PFSK-1 (cell line): ENCODE measurements at regions not wholly inside any gene's neighbourhood (a gene's known extent, or its start where the extent isn't known, plus 50 kb on each side); places are given as distances from the start of the nearest gene placed in this dataset.

ENCODE experiments used
- POLR2AphosphoS5 ChIP-seq: IDR thresholded peaks from 2 replicates; pipeline ENCODE4 v1.6.1; 2012; ENCODE audit warnings: low read depth, mild to moderate bottlenecking, control low read depth, low read length, moderate library complexity
- REST ChIP-seq, 2 experiments: IDR thresholded peaks; 2 replicates each; pipeline versions ENCODE4 v1.6.1 to v1.8.0; 2011 to 2012; ENCODE audit warnings: low read depth in 2 of 2, low read length in 2 of 2, control low read depth in 1 of 2, inconsistent platforms in 1 of 2, mild to moderate bottlenecking in 1 of 2, moderate library complexity in 1 of 2; ENCODE audit not compliant: insufficient read depth in 1 of 2
- SIN3A ChIP-seq: IDR thresholded peaks from 2 replicates; pipeline ENCODE4 v1.6.1; 2012; ENCODE audit warnings: mild to moderate bottlenecking, low read length, moderate library complexity, borderline replicate concordance; ENCODE audit not compliant: insufficient read depth

- TF ChIP-seq REST (IDR thresholded peaks at IDR 0.05; ENCODE audit: insufficient read depth in 1 of 2, low read depth in 2 of 2, low read length in 2 of 2), result no peak
- no peak for TF ChIP-seq SIN3A
- no peak for TF ChIP-seq POLR2AphosphoS5
These were observed 402.3 kb upstream of the TGFBR2 start for GRCh38 chr3:30204126-30204525.
